ENCODE measurements at regions not wholly inside any gene's neighbourhood (a gene's known extent, or its start where the extent isn't known, plus 50 kb on each side); places are given as distances from the start of the nearest gene placed in this dataset.

DNA sequence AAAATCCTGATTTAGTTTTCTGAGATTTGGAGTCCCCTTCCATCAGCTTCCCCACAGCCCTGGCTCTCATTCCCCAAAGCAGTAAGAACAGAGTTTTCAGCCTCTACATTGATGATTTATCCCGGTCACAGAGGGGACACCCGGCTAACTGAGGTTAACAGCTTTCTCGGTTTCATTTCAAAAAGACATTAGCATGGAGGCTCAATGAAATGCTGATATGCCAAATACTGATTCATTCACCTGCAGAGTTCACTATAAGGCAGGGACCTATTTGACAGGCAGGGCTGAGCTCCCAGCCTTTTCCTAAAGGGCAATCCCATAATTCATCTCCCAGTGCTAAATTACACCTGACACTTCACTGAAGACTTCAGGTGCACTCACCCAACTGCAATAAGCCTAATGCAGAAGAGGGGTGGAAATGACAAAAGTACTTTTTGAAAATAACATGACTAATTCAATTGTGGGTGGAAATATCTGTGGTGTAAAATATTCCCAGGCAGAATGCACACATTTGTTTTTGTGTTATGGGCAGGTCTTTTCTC is 99.8 kb upstream of the PMFBP1 start:
- H3K36me3 Mint-ChIP-seq (ENCODE audit: low read depth) = peaks cover 5% of the 10 kb centered on the region
- DNase-seq (ENCODE audit: low read depth, low spot score) = no peak
- no peaks in the 10 kb centered on the region for H3K9me3 Mint-ChIP-seq
- TF ChIP-seq, protein P1, sequence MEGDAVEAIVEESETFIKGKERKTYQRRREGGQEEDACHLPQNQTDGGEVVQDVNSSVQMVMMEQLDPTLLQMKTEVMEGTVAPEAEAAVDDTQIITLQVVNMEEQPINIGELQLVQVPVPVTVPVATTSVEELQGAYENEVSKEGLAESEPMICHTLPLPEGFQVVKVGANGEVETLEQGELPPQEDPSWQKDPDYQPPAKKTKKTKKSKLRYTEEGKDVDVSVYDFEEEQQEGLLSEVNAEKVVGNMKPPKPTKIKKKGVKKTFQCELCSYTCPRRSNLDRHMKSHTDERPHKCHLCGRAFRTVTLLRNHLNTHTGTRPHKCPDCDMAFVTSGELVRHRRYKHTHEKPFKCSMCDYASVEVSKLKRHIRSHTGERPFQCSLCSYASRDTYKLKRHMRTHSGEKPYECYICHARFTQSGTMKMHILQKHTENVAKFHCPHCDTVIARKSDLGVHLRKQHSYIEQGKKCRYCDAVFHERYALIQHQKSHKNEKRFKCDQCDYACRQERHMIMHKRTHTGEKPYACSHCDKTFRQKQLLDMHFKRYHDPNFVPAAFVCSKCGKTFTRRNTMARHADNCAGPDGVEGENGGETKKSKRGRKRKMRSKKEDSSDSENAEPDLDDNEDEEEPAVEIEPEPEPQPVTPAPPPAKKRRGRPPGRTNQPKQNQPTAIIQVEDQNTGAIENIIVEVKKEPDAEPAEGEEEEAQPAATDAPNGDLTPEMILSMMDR (conservative IDR thresholded peaks at IDR 0.05) = no peak
- H3K4me3 Mint-ChIP-seq = no peak overlapping the region
- no peak overlapping the region for H3K27ac Mint-ChIP-seq (ENCODE audit: unreplicated experiment)
- H3K4me1 Mint-ChIP-seq = peaks cover 4% of the 10 kb centered on the region
- H3K27me3 Mint-ChIP-seq (ENCODE audit: low read depth) = no peaks in the 10 kb centered on the region

DNA sequence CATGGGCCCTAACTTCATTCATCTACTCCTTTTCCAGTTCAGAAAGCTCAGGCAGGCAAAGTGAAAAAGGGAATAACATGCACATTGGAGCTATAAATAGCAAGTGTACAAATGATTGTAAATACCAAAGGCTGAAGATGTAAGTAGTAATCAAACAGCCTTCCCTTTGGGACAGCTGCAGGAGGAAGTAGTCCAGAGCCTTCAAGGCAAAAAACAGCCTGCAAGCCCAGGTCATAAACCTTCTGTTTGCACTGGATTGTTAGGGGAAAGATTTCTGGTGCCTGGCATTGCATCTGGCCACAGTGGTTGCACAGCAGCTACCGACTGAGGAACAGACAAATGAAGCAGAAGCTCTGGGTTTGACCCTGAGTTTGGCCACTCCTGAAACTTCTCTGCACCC is 98.6 kb upstream of the PMFBP1 start:
- TF ChIP-seq, protein P1 (conservative IDR thresholded peaks at IDR 0.05) = no peak

DNA sequence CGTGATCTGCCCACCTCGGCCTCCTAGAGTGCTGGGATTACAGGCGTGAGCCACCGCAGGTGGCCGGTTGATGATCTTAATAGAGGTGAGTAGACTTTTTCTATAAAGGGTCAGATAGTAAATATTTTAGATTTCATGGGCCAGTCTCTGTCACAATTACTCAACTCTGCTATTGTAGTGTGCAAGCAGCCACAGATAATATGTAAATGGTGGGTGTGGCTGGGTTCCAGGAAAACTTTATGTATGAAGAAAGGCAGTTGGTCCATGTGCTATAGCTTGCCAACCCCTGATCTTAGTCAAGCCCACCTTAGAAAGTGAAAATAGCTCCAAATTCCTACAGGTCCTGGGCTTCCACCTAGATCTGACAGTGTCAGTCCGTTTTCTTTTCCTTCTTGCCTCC is 94.9 kb upstream of the PMFBP1 start:
- Mint-ChIP-seq H3K4me1 (peaks cover 12% of the 10 kb centered on the region), H3K9me3 (no peaks in the 10 kb centered on the region), H3K36me3 (ENCODE audit: low read depth) (peaks cover 5% of the 10 kb centered on the region), H3K4me3 (no peak overlapping the region), H3K27ac (ENCODE audit: unreplicated experiment) (no peak overlapping the region), H3K27me3 (ENCODE audit: low read depth) (no peaks in the 10 kb centered on the region)
- DNase-seq (ENCODE audit: low read depth, low spot score) = no peak
- TF ChIP-seq, protein P1 (conservative IDR thresholded peaks at IDR 0.05) = no peak

More for the DNA sequence above, 98.6 kb upstream of the PMFBP1 start:
- Mint-ChIP-seq H3K36me3 (ENCODE audit: low read depth) (peaks cover 5% of the 10 kb centered on the region), H3K9me3 (no peaks in the 10 kb centered on the region), H3K27me3 (ENCODE audit: low read depth) (no peaks in the 10 kb centered on the region), H3K4me1 (peaks cover 4% of the 10 kb centered on the region), H3K4me3 (no peak overlapping the region), H3K27ac (ENCODE audit: unreplicated experiment) (no peak overlapping the region)
- DNase-seq (ENCODE audit: low read depth, low spot score) = no peak

DNA sequence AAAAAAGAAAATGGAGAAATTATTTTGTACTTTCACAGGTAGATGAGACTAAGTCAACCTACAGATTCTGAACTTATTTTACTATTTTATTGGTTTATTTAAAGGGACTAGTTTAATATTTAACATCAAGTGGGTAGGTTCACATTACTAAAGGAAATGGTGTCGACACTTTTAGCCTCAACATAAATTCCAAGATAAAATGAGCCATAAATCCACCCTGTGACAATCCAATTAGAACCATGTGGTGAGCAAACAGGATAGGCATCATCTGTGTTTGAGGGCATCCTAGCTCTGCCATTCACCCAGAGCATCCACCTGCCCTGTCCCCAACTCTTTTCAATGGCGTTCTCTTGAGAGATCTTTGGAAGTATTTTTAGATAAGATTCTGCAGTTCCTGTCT is 92.8 kb upstream of the PMFBP1 start:
- no peak overlapping the region for H3K27ac Mint-ChIP-seq (ENCODE audit: unreplicated experiment)
- no peaks in the 10 kb centered on the region for H3K27me3 Mint-ChIP-seq (ENCODE audit: low read depth)
- H3K4me1 Mint-ChIP-seq = peaks cover 12% of the 10 kb centered on the region
- H3K9me3 Mint-ChIP-seq = peaks cover 3% of the 10 kb centered on the region
- TF ChIP-seq, protein P1 (conservative IDR thresholded peaks at IDR 0.05) = no peak
- H3K4me3 Mint-ChIP-seq = no peak overlapping the region
- H3K36me3 Mint-ChIP-seq (ENCODE audit: low read depth) = peaks cover 8% of the 10 kb centered on the region
- DNase-seq (ENCODE audit: low read depth, low spot score) = no peak

DNA sequence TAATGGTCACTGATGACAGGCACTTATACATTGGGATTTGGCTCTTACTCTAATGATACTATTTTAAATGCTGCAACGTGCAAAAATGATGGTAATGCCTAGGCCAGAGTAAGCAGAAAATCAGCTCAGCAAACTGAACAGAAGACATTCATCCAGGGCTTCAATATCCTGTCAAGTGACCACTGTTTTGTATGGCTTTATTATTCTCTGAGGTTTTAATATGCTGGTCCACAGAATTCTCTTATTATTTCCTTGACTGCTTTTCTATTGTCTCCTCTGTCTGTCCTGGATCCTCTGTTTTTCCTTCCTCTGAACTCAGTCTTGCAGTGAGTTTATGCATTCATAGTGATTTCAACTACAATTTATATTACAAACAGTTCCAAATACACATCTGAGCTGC is 90.8 kb upstream of the PMFBP1 start:
- DNase-seq (ENCODE audit: low read depth, low spot score) = no peak
- TF ChIP-seq, protein P1 (conservative IDR thresholded peaks at IDR 0.05) = no peak
- Mint-ChIP-seq H3K36me3 (ENCODE audit: low read depth) (peaks cover 4% of the 10 kb centered on the region), H3K9me3 (peaks cover 6% of the 10 kb centered on the region), H3K4me3 (no peak overlapping the region), H3K27me3 (ENCODE audit: low read depth) (no peaks in the 10 kb centered on the region), H3K4me1 (peaks cover 8% of the 10 kb centered on the region), H3K27ac (ENCODE audit: unreplicated experiment) (no peak overlapping the region)

Data from neural crest cell (in vitro differentiated cells).